SK-N-SH treated with all-trans-retinoic acid at 6 μM for 48 hours (cell line): ENCODE measurements at regions not wholly inside any gene's neighbourhood (a gene's known extent, or its start where the extent isn't known, plus 50 kb on each side); places are given as distances from the start of the nearest gene placed in this dataset.

Source experiments
- ATAC-seq: fragments of 200-7000 bp; cut with Tn5 transposase; 3 replicates; pipeline ENCODE4 v1.9.1; 2020; ENCODE audit warnings: mild to moderate bottlenecking, moderate library complexity
- ARNTL ChIP-seq: fragments of 450-650 bp; formaldehyde crosslinking; IDR thresholded peaks from 2 replicates; pipeline ENCODE4 v1.5.0; 2020; ENCODE audit warnings: low read depth, mild to moderate bottlenecking, moderate library complexity, borderline replicate concordance
- BACH2 ChIP-seq: fragments of 250-450 bp; sonication (Bioruptor Pico); IDR thresholded peaks from 2 replicates; pipeline ENCODE4 v1.9.0; 2021; ENCODE audit warnings: mild to moderate bottlenecking, borderline replicate concordance
- CREB5 ChIP-seq: fragments of 250-450 bp; sonication (Bioruptor Pico); IDR thresholded peaks from 2 replicates; pipeline ENCODE4 v1.5.1; 2020; ENCODE audit warnings: low read depth, mild to moderate bottlenecking, moderate library complexity
- CSDC2 ChIP-seq: fragments of 250-450 bp; sonication (Bioruptor Pico); IDR thresholded peaks from 2 replicates; pipeline ENCODE4 v1.5.0; 2020; ENCODE audit warnings: mild to moderate bottlenecking, moderate library complexity
- CSRNP3 ChIP-seq: fragments of 250-450 bp; sonication (Bioruptor Pico); IDR thresholded peaks from 2 replicates; pipeline ENCODE4 v1.5.1; 2021; ENCODE audit warnings: mild to moderate bottlenecking, moderate library complexity
- ESRRG ChIP-seq: fragments of 250-450 bp; sonication (Bioruptor Pico); IDR thresholded peaks from 2 replicates; pipeline ENCODE4 v1.6.1; 2021; ENCODE audit warnings: mild to moderate bottlenecking
- GLIS3 ChIP-seq: fragments of 250-450 bp; sonication (Bioruptor Pico); IDR thresholded peaks from 2 replicates; pipeline ENCODE4 v1.5.0; 2020; ENCODE audit warnings: mild to moderate bottlenecking, moderate library complexity
- ISL1 ChIP-seq: fragments of 250-450 bp; sonication (Bioruptor Pico); IDR thresholded peaks from 2 replicates; pipeline ENCODE4 v2.1.2; 2022; ENCODE audit warnings: mild to moderate bottlenecking, moderate library complexity
- OSR1 ChIP-seq: fragments of 250-450 bp; sonication (Bioruptor Pico); IDR thresholded peaks from 2 replicates; pipeline ENCODE4 v1.8.0; 2022; ENCODE audit warnings: moderate library complexity, mild to moderate bottlenecking, inconsistent platforms
- PPARA ChIP-seq: fragments of 250-450 bp; sonication (Bioruptor Pico); IDR thresholded peaks from 2 replicates; pipeline ENCODE4 v1.5.0; 2020; ENCODE audit warnings: mild to moderate bottlenecking, borderline replicate concordance
- RARB ChIP-seq: fragments of 250-450 bp; sonication (Bioruptor Pico); IDR thresholded peaks from 2 replicates; pipeline ENCODE4 v1.8.0; 2021; ENCODE audit warnings: mild to moderate bottlenecking, moderate library complexity
- SNAI2 ChIP-seq: fragments of 250-450 bp; sonication (Bioruptor Pico); IDR thresholded peaks from 2 replicates; pipeline ENCODE4 v1.5.0; 2020; ENCODE audit warnings: mild to moderate bottlenecking, moderate library complexity
- TCF4 ChIP-seq: fragments of 250-450 bp; sonication (Bioruptor Pico); IDR thresholded peaks from 2 replicates; pipeline ENCODE4 v1.8.0; 2021; ENCODE audit warnings: mild to moderate bottlenecking, moderate library complexity, borderline replicate concordance
- TOX ChIP-seq: fragments of 250-450 bp; sonication (Bioruptor Pico); IDR thresholded peaks from 2 replicates; pipeline ENCODE4 v1.8.0; 2021; ENCODE audit warnings: mild to moderate bottlenecking, moderate library complexity, borderline replicate concordance
- ZC3H10 ChIP-seq: fragments of 250-450 bp; sonication (Bioruptor Pico); IDR thresholded peaks from 2 replicates; pipeline ENCODE4 v1.5.1; 2021; ENCODE audit warnings: mild to moderate bottlenecking, moderate library complexity
- ZFP3 ChIP-seq: fragments of 250-450 bp; sonication (Bioruptor Pico); IDR thresholded peaks from 2 replicates; pipeline ENCODE4 v1.5.0; 2020; ENCODE audit warnings: mild to moderate bottlenecking, moderate library complexity
- ZFP30 ChIP-seq: fragments of 450-650 bp; formaldehyde crosslinking; IDR thresholded peaks from 2 replicates; pipeline ENCODE4 v1.5.0; 2022; ENCODE audit warnings: mild to moderate bottlenecking, moderate library complexity
- ZNF565 ChIP-seq: fragments of 450-650 bp; formaldehyde crosslinking; conservative IDR thresholded peaks from 2 replicates; pipeline ENCODE4 v1.5.0; 2020; ENCODE audit warnings: low read depth, mild to moderate bottlenecking, moderate library complexity
- ZNF70 ChIP-seq: fragments of 450-650 bp; formaldehyde crosslinking; IDR thresholded peaks from 2 replicates; pipeline ENCODE4 v1.5.0; 2020; ENCODE audit warnings: mild to moderate bottlenecking, moderate library complexity
- ZNF8 ChIP-seq: fragments of 450-650 bp; formaldehyde crosslinking; IDR thresholded peaks from 2 replicates; pipeline ENCODE4 v1.5.0; 2020; ENCODE audit warnings: mild to moderate bottlenecking, moderate library complexity
- TF ChIP-seq, protein P1 (sequence below): fragments of 250-450 bp; sonication (Bioruptor Pico); IDR thresholded peaks from 2 replicates; pipeline ENCODE4 v1.5.0; 2020; ENCODE audit warnings: mild to moderate bottlenecking, moderate library complexity
- TF ChIP-seq, protein P2 (sequence below): fragments of 250-450 bp; sonication (Bioruptor Pico); IDR thresholded peaks from 2 replicates; pipeline ENCODE4 v1.8.0; 2020; ENCODE audit warnings: mild to moderate bottlenecking, moderate library complexity, borderline replicate concordance

DNA sequence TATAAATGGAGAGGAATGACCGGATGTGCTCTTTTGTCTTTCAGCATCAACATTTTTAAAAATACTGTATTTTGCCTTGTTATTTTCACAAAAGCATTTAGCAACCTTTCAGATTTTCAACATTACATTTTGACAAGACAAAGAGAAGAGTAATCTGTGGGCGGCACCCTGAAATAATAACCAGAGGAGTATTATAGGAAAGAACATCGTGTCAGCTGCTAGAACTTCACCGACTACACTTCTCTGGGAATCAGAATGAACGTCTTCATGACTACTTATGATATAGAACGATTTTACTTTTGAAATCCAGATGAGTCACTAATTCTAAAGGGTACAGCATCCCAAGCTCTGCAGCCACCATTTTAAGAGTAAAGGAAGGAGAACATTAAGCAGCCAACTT is 531.5 kb upstream of the FRG1 start:
- TF ChIP-seq BACH2 (CRISPR knock-in tag) (no peak), ZNF70 (CRISPR knock-in tag) (no peak)
- ATAC-seq, result no peak

GRCh38 chr4:189414021-189414420 is 526.7 kb upstream of the FRG1 start:
- no peak for ATAC-seq
- no peak for TF ChIP-seq CSRNP3 (CRISPR knock-in tag)
- TF ChIP-seq, all 23 proteins: peak for 0

DNA sequence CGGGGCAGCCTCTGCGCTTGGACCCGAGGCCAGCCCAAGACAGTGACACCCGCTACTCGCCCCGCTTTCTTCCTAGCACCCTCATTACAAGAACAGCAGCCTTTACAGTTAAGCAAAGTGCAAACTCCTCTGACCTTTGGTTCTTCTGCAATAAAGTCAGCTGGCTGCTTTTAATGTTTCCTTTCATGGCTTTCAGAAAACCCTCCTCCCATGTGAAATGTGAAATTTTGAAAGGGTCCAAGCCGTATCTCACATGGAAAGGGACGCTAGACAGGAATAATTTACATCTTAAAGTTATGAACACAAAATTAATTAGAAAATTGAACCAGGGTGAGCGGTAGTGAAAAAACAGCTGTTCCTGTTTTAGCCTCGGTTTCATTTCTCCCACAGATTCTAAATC is 520.1 kb upstream of the FRG1 start:
- TF ChIP-seq PPARA (CRISPR knock-in tag) (no peak), ZC3H10 (no peak), ZNF8 (CRISPR knock-in tag) (no peak), GLIS3 (CRISPR knock-in tag) (no peak), ZFP3 (CRISPR knock-in tag) (no peak), ISL1 (CRISPR knock-in tag) (no peak), BACH2 (CRISPR knock-in tag) (no peak), TOX (CRISPR knock-in tag) (no peak), RARB (no peak), ZNF70 (CRISPR knock-in tag) (no peak)
- TF ChIP-seq, protein P1, sequence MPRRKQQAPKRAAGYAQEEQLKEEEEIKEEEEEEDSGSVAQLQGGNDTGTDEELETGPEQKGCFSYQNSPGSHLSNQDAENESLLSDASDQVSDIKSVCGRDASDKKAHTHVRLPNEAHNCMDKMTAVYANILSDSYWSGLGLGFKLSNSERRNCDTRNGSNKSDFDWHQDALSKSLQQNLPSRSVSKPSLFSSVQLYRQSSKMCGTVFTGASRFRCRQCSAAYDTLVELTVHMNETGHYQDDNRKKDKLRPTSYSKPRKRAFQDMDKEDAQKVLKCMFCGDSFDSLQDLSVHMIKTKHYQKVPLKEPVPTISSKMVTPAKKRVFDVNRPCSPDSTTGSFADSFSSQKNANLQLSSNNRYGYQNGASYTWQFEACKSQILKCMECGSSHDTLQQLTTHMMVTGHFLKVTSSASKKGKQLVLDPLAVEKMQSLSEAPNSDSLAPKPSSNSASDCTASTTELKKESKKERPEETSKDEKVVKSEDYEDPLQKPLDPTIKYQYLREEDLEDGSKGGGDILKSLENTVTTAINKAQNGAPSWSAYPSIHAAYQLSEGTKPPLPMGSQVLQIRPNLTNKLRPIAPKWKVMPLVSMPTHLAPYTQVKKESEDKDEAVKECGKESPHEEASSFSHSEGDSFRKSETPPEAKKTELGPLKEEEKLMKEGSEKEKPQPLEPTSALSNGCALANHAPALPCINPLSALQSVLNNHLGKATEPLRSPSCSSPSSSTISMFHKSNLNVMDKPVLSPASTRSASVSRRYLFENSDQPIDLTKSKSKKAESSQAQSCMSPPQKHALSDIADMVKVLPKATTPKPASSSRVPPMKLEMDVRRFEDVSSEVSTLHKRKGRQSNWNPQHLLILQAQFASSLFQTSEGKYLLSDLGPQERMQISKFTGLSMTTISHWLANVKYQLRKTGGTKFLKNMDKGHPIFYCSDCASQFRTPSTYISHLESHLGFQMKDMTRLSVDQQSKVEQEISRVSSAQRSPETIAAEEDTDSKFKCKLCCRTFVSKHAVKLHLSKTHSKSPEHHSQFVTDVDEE (CRISPR knock-in tag), result no peak
- no peak for ATAC-seq

GRCh38 chr4:189436207-189436606 is 504.5 kb upstream of the FRG1 start:
- no peak for ATAC-seq
- TF ChIP-seq ESRRG (CRISPR knock-in tag), result no peak
- no peak for TF ChIP-seq CREB5 (CRISPR knock-in tag)
- no peak for TF ChIP-seq ARNTL (CRISPR knock-in tag)
- no peak for TF ChIP-seq ZFP3 (CRISPR knock-in tag)
- no peak for TF ChIP-seq OSR1 (CRISPR knock-in tag)

DNA sequence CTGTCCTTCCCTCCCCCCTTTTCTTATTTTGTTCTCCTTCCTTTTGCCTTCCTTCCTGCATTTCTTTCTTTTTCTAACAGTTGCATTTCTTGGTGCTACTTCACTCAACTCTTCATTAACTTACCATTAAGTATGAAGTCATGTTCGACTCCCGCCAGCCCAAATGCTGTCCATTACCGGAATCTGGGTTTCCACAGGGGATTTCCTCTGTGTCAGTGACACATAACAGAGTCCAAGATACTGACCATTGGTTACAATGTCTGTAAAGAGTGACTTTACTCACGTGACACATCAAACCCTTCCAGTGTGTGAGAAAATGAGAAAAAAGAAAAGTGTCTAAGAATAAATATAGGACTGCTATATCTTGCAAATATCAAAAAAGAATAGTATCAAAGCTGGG is 500.0 kb upstream of the FRG1 start:
- TF ChIP-seq ZFP30 (CRISPR knock-in tag) (no peak), ARNTL (CRISPR knock-in tag) (no peak), ESRRG (CRISPR knock-in tag) (no peak), RARB (no peak), TOX (CRISPR knock-in tag) (no peak), ZC3H10 (no peak), ZNF70 (CRISPR knock-in tag) (no peak), GLIS3 (CRISPR knock-in tag) (no peak), ZNF565 (CRISPR knock-in tag) (no peak), CSDC2 (CRISPR knock-in tag) (no peak), TCF4 (no peak), PPARA (CRISPR knock-in tag) (no peak), ISL1 (CRISPR knock-in tag) (no peak), SNAI2 (CRISPR knock-in tag) (no peak)
- TF ChIP-seq, protein P2, sequence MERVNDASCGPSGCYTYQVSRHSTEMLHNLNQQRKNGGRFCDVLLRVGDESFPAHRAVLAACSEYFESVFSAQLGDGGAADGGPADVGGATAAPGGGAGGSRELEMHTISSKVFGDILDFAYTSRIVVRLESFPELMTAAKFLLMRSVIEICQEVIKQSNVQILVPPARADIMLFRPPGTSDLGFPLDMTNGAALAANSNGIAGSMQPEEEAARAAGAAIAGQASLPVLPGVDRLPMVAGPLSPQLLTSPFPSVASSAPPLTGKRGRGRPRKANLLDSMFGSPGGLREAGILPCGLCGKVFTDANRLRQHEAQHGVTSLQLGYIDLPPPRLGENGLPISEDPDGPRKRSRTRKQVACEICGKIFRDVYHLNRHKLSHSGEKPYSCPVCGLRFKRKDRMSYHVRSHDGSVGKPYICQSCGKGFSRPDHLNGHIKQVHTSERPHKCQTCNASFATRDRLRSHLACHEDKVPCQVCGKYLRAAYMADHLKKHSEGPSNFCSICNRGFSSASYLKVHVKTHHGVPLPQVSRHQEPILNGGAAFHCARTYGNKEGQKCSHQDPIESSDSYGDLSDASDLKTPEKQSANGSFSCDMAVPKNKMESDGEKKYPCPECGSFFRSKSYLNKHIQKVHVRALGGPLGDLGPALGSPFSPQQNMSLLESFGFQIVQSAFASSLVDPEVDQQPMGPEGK (CRISPR knock-in tag), result no peak
- no peak for ATAC-seq
